Right cardiac atrium (tissue), 5 donors: ENCODE measurements at regions not wholly inside any gene's neighbourhood (a gene's known extent, or its start where the extent isn't known, plus 50 kb on each side); places are given as distances from the start of the nearest gene placed in this dataset.
A peak's percentile ranks its signal among the peaks of the same experiment; 100 is the strongest.

Source experiments
- ATAC-seq, 2 donors: fragments of 200-7000 bp; cut with Tn5 transposase; one replicate each; pipeline versions ENCODE4 v1.8.0 to v1.9.1; 2020; ENCODE audit warnings: moderate library complexity in 2 of 2, mild to moderate bottlenecking in 1 of 2
- DNase-seq, 3 donors: peaks; one replicate each; pipeline ENCODE4 v3.0.0-alpha.2; 2020
- H3K27ac ChIP-seq: one replicate; pipeline ENCODE4 v1.5.1; 2013; ENCODE audit warnings: mild to moderate bottlenecking, low read length, control low read depth, moderate library complexity
- H3K27me3 ChIP-seq: one replicate; pipeline ENCODE4 v1.6.1; 2013; ENCODE audit not compliant: control insufficient read depth, insufficient read depth
- H3K4me1 ChIP-seq: one replicate; pipeline ENCODE4 v1.6.1; 2013; ENCODE audit warnings: low read length; ENCODE audit not compliant: control insufficient read depth, insufficient read depth
- H3K4me3 ChIP-seq: one replicate; pipeline ENCODE4 v1.5.1; 2013; ENCODE audit warnings: low read length, control low read depth
- H3K9me3 ChIP-seq: one replicate; pipeline ENCODE4 v1.6.1; 2013; ENCODE audit warnings: low read length; ENCODE audit not compliant: control insufficient read depth
- WGBS: extraction: QIAGEN DNeasy Blood & Tissue Kit; methylation state at CpG from one replicate; pipeline ENCODE4 v1.1.7; 2013; 5-methylcytosine and 5-hydroxymethylcytosine counted together
- intact Hi-C, 4 donors: fragments of 100-400 bp; cut with DNase I; formaldehyde crosslinking; loops; one replicate each; pipeline versions ENCODE4 v1.11.0 to v1.14.0; 2022 to 2023
- donor health status: healthy with polysubstance abuse.
- donor health status: DM: no; HTN: yes; CAD: no.
- donor health status: DM: no; HTN: no; CAD: no.
- donor health status: DM: no; HTN: yes; CAD: no; lungs with severe emphysema.
- donor health status: DM: yes; HTN: yes; CAD: no.

DNA sequence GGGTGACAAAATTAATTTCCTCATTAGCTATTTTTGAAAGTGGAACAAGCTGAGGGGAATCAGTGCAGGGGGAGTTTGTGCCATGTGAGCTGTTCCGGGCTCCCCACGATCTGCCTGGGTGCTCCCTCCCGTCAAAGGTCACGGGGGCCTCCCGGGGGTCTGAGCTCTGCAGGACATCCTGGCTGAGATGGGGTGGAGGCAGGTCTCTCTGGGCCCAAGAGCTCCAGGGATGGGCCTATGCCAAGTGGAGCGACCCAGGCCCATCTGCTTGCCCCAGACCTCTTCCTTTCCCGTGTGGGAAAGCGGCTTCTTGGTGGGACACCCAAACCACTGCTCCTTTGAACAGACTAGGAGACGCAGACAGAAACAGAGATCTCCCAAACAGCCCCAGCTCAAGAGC is 143.3 kb upstream of the ID2 start:
- peaks cover 9% of the 10 kb centered on the region for H3K4me1 ChIP-seq
- no peak overlapping the region for H3K27ac ChIP-seq
- H3K27me3 ChIP-seq, result no peaks in the 10 kb centered on the region
- no peaks in the 10 kb centered on the region for H3K9me3 ChIP-seq
- ATAC-seq (no peak), DNase-seq (peak in 1 of 3 donors; percentile 66)
- WGBS, result 74% methylated on average over 9 of the region's 9 CpGs
- intact Hi-C loops, result no loop called here
- no peak overlapping the region for H3K4me3 ChIP-seq

DNA sequence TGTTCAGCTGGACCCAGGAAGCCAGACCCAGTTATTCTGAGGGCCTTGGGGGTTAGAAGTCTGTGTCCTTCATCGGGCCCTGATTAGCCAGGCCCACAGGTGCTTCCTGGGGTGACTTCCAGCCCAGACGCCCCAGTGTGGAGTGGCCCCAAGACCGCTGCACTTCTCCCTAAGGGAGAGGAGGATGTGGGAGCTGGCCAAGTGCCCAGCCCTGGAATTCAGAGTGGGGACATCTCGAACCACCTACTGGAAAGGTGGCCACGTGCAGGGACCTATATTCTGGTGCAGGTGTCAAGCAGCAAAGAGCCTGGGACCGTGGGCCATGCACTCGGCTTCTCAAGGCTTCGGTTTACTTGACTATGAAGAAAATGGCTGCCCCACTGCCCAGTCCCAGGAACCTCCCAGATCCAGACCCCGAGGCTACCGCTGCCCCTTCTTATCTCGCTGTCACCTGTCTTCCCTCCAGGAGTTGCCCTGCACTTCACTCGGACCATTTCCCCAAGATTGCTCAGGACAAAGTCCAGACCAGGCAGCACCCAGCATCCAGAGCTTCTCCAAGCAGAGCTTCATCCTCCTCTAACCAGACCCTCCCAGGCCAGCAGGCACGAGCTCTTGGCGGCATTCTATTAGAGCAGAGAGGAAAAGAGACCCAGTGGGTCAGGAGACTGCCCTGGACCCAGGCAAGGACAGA is 142.8 kb upstream of the ID2 start:
- WGBS, result 81% methylated on average over 14 of the region's 14 CpGs
- no peak overlapping the region for H3K27ac ChIP-seq
- no peaks in the 10 kb centered on the region for H3K27me3 ChIP-seq
- no peak overlapping the region for H3K4me3 ChIP-seq
- DNase-seq (peak in 1 of 3 donors; percentile 61), ATAC-seq (no peak)
- intact Hi-C loops, result no loop called here
- peaks cover 12% of the 10 kb centered on the region for H3K4me1 ChIP-seq
- H3K9me3 ChIP-seq, result no peaks in the 10 kb centered on the region

GRCh38 chr2:8539743-8540551 is 141.9 kb upstream of the ID2 start:
- WGBS, result 67% methylated on average over 14 of the region's 14 CpGs
- H3K27ac ChIP-seq, result no peak overlapping the region

GRCh38 chr2:8540552-8541055 is 141.3 kb upstream of the ID2 start:
- H3K4me1 ChIP-seq, result peaks cover 13% of the 10 kb centered on the region
- H3K27ac ChIP-seq, result no peak overlapping the region
- no peak for ATAC-seq
- DNase-seq, result no peak
- intact Hi-C loops, result loop anchor here in 1 of 4 donors (5.0 kb wide), 1 partner anchor 127 kb away; no protein-coding TSS in a partner anchor
- H3K9me3 ChIP-seq, result no peaks in the 10 kb centered on the region
- 97% methylated on average over 2 of the region's 2 CpGs for WGBS
- no peak overlapping the region for H3K4me3 ChIP-seq
- no peaks in the 10 kb centered on the region for H3K27me3 ChIP-seq

More at GRCh38 chr2:8539743-8540551, 141.9 kb upstream of the ID2 start:
- no peaks in the 10 kb centered on the region for H3K9me3 ChIP-seq
- H3K4me3 ChIP-seq, result no peak overlapping the region
- peak in 2 of 3 donors; percentile 43 to 71 for DNase-seq
- ATAC-seq, result peak; percentile 8 to 34
- H3K4me1 ChIP-seq, result peaks cover 12% of the 10 kb centered on the region
- H3K27me3 ChIP-seq, result no peaks in the 10 kb centered on the region
- intact Hi-C loops, result loop anchor here in 1 of 4 donors (5.0 kb wide), 1 partner anchor 127 kb away; no protein-coding TSS in a partner anchor

- intact Hi-C loops, result loop anchor here in 1 of 4 donors (5.0 kb wide), 1 partner anchor 126 kb away; no protein-coding TSS in a partner anchor
- Histone ChIP-seq H3K4me1 (peaks cover 13% of the 10 kb centered on the region), H3K4me3 (no peak overlapping the region), H3K9me3 (no peaks in the 10 kb centered on the region), H3K27ac (no peak overlapping the region), H3K27me3 (no peaks in the 10 kb centered on the region)
- ATAC-seq (no peak), DNase-seq (peak in 1 of 3 donors; percentile 36)
- 96% methylated on average over 8 of the region's 8 CpGs for WGBS
Measured at GRCh38 chr2:8541223-8541622, 140.6 kb upstream of the ID2 start.

- Histone ChIP-seq H3K4me1 (peaks cover 13% of the 10 kb centered on the region), H3K9me3 (no peaks in the 10 kb centered on the region), H3K4me3 (no peak overlapping the region), H3K27me3 (no peaks in the 10 kb centered on the region), H3K27ac (no peak overlapping the region)
- WGBS, result 97% methylated on average over 14 of the region's 14 CpGs
- no peak for ATAC-seq
- intact Hi-C loops, result loop anchor here in 1 of 4 donors (5.0 kb wide), 1 partner anchor 126 kb away; no protein-coding TSS in a partner anchor
- no peak for DNase-seq
Measured at GRCh38 chr2:8541636-8542035, 140.2 kb upstream of the ID2 start.

DNA sequence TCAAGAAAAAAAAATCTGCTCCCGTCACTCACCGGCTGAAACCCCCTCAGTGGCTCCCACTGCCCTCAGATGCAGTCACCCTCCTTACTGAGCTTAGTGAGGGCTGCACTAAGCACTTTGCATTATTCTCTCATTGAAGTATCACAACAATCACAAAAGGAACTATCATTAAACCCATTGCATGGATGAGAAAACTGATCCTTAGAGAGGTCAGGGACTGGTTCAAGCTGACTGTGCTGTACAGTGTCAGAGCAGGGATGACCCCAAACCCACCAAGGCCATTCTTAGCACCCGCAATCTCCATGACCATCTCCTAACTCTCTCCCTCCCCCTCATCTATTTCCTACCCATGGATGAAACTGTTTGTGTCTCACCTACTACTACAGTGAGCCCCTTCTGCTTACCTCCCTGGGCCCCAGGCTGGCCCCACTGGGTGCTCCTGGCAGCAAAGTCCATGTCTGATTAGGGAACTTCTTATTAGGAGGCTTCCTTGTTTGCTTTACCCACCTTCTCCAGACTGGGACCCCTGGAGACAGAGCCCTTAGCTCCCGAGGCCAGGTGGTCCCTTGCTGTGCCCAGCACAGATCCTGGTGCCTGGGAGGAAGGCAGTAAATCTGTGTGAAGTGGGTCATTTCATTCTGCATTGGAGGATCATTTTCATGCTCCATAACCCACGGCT is 139.3 kb upstream of the ID2 start:
- H3K27me3 ChIP-seq, result no peaks in the 10 kb centered on the region
- H3K9me3 ChIP-seq, result no peaks in the 10 kb centered on the region
- H3K4me3 ChIP-seq, result no peak overlapping the region
- intact Hi-C loops, result loop anchor here in 1 of 4 donors (5.0 kb wide), 1 partner anchor 125 kb away; no protein-coding TSS in a partner anchor
- no peak overlapping the region for H3K27ac ChIP-seq
- DNase-seq (peak in 1 of 3 donors; percentile 28), ATAC-seq (no peak)
- H3K4me1 ChIP-seq, result peaks cover 13% of the 10 kb centered on the region
- 88% methylated on average over 5 of the region's 5 CpGs for WGBS

DNA sequence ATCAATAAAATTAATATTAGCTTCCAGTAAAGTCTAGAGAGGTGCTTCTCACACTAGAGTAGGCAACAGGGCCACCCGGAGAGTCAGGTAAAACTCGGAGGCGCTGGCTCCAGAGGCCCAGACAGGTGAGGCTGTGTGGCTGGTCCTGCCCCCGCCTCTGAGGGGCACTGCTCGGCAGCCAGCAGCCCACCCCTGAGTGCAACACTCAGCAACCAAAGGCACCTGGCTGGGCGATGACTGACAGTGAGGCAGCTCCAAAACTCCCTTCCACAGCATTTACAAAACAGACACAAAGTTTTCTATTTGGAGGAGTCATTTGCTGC is 138.8 kb upstream of the ID2 start:
- intact Hi-C loops, result loop anchor here in 1 of 4 donors (5.0 kb wide), 1 partner anchor 124 kb away; no protein-coding TSS in a partner anchor
- H3K4me3 ChIP-seq, result no peak overlapping the region
- H3K9me3 ChIP-seq, result no peaks in the 10 kb centered on the region
- WGBS, result 94% methylated on average over 6 of the region's 6 CpGs
- ATAC-seq (no peak), DNase-seq (peak in 1 of 3 donors; percentile 51)
- peaks cover 11% of the 10 kb centered on the region for H3K4me1 ChIP-seq
- H3K27me3 ChIP-seq, result no peaks in the 10 kb centered on the region
- no peak overlapping the region for H3K27ac ChIP-seq

DNA sequence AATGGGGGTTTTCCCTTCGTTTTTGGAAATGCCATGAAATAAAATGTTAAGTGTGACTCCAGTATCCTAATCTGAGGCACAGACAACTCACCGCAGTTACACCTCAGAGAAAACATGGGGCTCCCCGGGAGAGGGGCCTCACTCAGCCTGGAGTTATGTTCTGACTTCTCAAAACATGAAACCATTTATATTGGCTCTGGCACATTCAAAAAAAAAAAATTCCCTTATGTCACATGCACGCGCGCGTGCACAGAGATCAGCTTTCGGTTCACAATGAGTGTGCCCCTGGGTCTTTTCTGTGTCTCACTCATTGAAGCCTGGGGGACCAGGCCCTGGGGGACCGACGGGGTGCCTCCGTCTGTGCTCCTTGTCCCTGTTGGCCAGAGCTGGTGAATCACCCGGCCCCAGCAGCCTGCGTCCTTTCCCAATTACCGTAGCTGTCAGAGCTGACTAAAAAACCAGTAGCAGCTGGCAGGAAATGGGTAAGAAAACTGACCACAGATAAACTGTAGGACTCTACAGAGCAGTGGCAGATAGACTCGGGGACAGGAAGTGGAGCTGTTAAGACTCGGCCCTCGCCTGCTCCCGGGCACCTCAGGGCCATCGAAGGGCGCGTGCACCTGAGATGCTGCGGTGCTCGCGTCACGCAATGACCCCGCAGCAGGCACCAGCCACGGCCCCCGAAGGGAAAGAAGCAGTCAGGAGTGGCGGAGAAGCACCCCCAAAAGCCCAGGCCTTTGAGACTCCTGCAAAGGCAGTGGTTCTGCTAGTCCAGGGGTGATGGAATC is 138.3 kb upstream of the ID2 start:
- H3K27ac ChIP-seq, result no peak overlapping the region
- no peaks in the 10 kb centered on the region for H3K27me3 ChIP-seq
- ATAC-seq, result peak; percentile 59 to 78
- H3K4me1 ChIP-seq, result peaks cover 11% of the 10 kb centered on the region
- no peaks in the 10 kb centered on the region for H3K9me3 ChIP-seq
- WGBS, result 53% methylated on average over 29 of the region's 29 CpGs
- H3K4me3 ChIP-seq, result no peak overlapping the region
- intact Hi-C loops, result loop anchor here in 1 of 4 donors (5.0 kb wide), 1 partner anchor 124 kb away; no protein-coding TSS in a partner anchor
- DNase-seq, result peak; percentile 82 to 85 (median 83)

GRCh38 chr2:8544171-8544785 is 137.6 kb upstream of the ID2 start:
- no peak for DNase-seq
- Histone ChIP-seq H3K9me3 (no peaks in the 10 kb centered on the region), H3K27me3 (no peaks in the 10 kb centered on the region), H3K4me3 (no peak overlapping the region), H3K27ac (no peak overlapping the region), H3K4me1 (peaks cover 10% of the 10 kb centered on the region)
- WGBS, result 83% methylated on average over 15 of the region's 15 CpGs
- intact Hi-C loops, result loop anchor here in 1 of 4 donors (5.0 kb wide), 1 partner anchor 123 kb away; no protein-coding TSS in a partner anchor
- peak in 1 of 2 donors; percentile 17 for ATAC-seq
